RCC 7860 (cell line): ENCODE measurements at regions not wholly inside any gene's neighbourhood (a gene's known extent, or its start where the extent isn't known, plus 50 kb on each side); places are given as distances from the start of the nearest gene placed in this dataset.

Source experiments
- DNase-seq: peaks from one replicate; pipeline ENCODE4 v3.0.0-alpha.2; 2015; ENCODE audit warnings: low spot score
- FAIRE-seq: peaks from 2 replicates; lab custom pipeline; 2012; peaks lifted over from hg19 to GRCh38; lab: Jason Lieb, UNC

- no peak for FAIRE-seq
These were observed 93.8 kb upstream of the IKZF1 start for GRCh38 chr7:50210706-50211115.

GRCh38 chr7:50209461-50210135 is 94.9 kb upstream of the IKZF1 start:
- DNase-seq: no peak
- no peak for FAIRE-seq

More at GRCh38 chr7:50210706-50211115, 93.8 kb upstream of the IKZF1 start:
- DNase-seq: no peak

- FAIRE-seq: no peak
These were observed 96.0 kb upstream of the IKZF1 start for GRCh38 chr7:50208378-50208982.

GRCh38 chr7:50207686-50208255 is 96.7 kb upstream of the IKZF1 start:
- no peak for DNase-seq
- no peak for FAIRE-seq

More at GRCh38 chr7:50208378-50208982, 96.0 kb upstream of the IKZF1 start:
- no peak for DNase-seq

GRCh38 chr7:50207251-50207564 is 97.3 kb upstream of the IKZF1 start:
- DNase-seq: no peak
- FAIRE-seq: no peak

- DNase-seq: no peak
- no peak for FAIRE-seq
These were observed 97.9 kb upstream of the IKZF1 start for GRCh38 chr7:50206453-50207250.

GRCh38 chr7:50205011-50205410 is 99.5 kb upstream of the IKZF1 start:
- no peak for FAIRE-seq
- DNase-seq: no peak

- DNase-seq (no peak), FAIRE-seq (no peak)
These were observed 99.9 kb upstream of the IKZF1 start for GRCh38 chr7:50204581-50204980.

GRCh38 chr7:50203521-50203920 is 101.0 kb upstream of the IKZF1 start:
- DNase-seq: no peak
- FAIRE-seq: no peak

GRCh38 chr7:50202052-50202555 is 102.4 kb upstream of the IKZF1 start:
- FAIRE-seq (no peak), DNase-seq (no peak)

- FAIRE-seq (no peak), DNase-seq (no peak)
These were observed 104.7 kb upstream of the IKZF1 start for GRCh38 chr7:50199824-50200223.

- DNase-seq: peak; percentile 56
- FAIRE-seq: peak; percentile 65
These were observed 104.5 kb upstream of the ZPBP start for GRCh38 chr7:50197549-50197948.

GRCh38 chr7:50196719-50197118 is 103.7 kb upstream of the ZPBP start:
- FAIRE-seq: no peak
- DNase-seq: no peak

- FAIRE-seq (no peak), DNase-seq (no peak)
These were observed 97.7 kb upstream of the ZPBP start for GRCh38 chr7:50190776-50191175.

- DNase-seq (no peak), FAIRE-seq (no peak)
These were observed 96.3 kb upstream of the ZPBP start for GRCh38 chr7:50189371-50189770.

GRCh38 chr7:50185951-50186682 is 93.1 kb upstream of the ZPBP start:
- DNase-seq (no peak), FAIRE-seq (no peak)

GRCh38 chr7:50185208-50185607 is 92.2 kb upstream of the ZPBP start:
- FAIRE-seq (no peak), DNase-seq (no peak)

GRCh38 chr7:50184271-50184990 is 91.4 kb upstream of the ZPBP start:
- no peak for FAIRE-seq
- no peak for DNase-seq

GRCh38 chr7:50182759-50183158 is 89.7 kb upstream of the ZPBP start:
- FAIRE-seq (no peak), DNase-seq (no peak)

GRCh38 chr7:50181081-50181480 is 88.0 kb upstream of the ZPBP start:
- FAIRE-seq: no peak
- DNase-seq: no peak
